SHP77 (cell line): ENCODE measurements at regions not wholly inside any gene's neighbourhood (a gene's known extent, or its start where the extent isn't known, plus 50 kb on each side); places are given as distances from the start of the nearest gene placed in this dataset.
"Not testable (repeated sequence)": the region's sequence is repeated elsewhere in the genome, so short reads cannot be mapped to it uniquely, and the experiment has no call there.

Experiments
- DNase-seq, 2 experiments: peaks; one replicate each; lab custom pipeline; 2025; lab: John Stamatoyannopoulos, UW

- no peak for DNase-seq
These were observed 535.9 kb upstream of the POT1 start for GRCh38 chr7:125465527-125465926.

- DNase-seq: no peak
These were observed 533.0 kb upstream of the POT1 start for GRCh38 chr7:125462615-125463014.

- no peak for DNase-seq
These were observed 529.4 kb upstream of the POT1 start for GRCh38 chr7:125459038-125459437.

- DNase-seq: no peak
These were observed 521.1 kb upstream of the POT1 start for GRCh38 chr7:125450749-125451148.

GRCh38 chr7:125445836-125446235 is 516.2 kb upstream of the POT1 start:
- no peak for DNase-seq

- DNase-seq: no peak
These were observed 515.2 kb upstream of the POT1 start for GRCh38 chr7:125444864-125445263.

GRCh38 chr7:125436220-125436619 is 506.6 kb upstream of the POT1 start:
- DNase-seq: no peak

- DNase-seq: no peak
These were observed 501.7 kb upstream of the POT1 start for GRCh38 chr7:125431349-125431748.

GRCh38 chr7:125430013-125430412 is 500.4 kb upstream of the POT1 start:
- DNase-seq: no peak

GRCh38 chr7:125427676-125428075 is 498.1 kb upstream of the POT1 start:
- DNase-seq: no peak

- DNase-seq: no peak
These were observed 495.9 kb upstream of the POT1 start for GRCh38 chr7:125425506-125425905.

GRCh38 chr7:125424721-125425120 is 495.1 kb upstream of the POT1 start:
- DNase-seq: no peak

GRCh38 chr7:125423458-125424155 is 494.0 kb upstream of the POT1 start:
- DNase-seq: no peak

- DNase-seq: not testable (repeated sequence)
These were observed 491.8 kb upstream of the POT1 start for GRCh38 chr7:125421407-125421806.

- no peak for DNase-seq
These were observed 483.5 kb upstream of the POT1 start for GRCh38 chr7:125412890-125413665.

- DNase-seq: no peak
These were observed 480.3 kb upstream of the POT1 start for GRCh38 chr7:125409921-125410320.

GRCh38 chr7:125406111-125406510 is 476.5 kb upstream of the POT1 start:
- no peak for DNase-seq

GRCh38 chr7:125399408-125399807 is 469.8 kb upstream of the POT1 start:
- no peak for DNase-seq

GRCh38 chr7:125396466-125397151 is 467.0 kb upstream of the POT1 start:
- DNase-seq: no peak

- DNase-seq: no peak
These were observed 462.3 kb upstream of the POT1 start for GRCh38 chr7:125391921-125392320.

- no peak for DNase-seq
These were observed 461.4 kb upstream of the POT1 start for GRCh38 chr7:125390981-125391380.

GRCh38 chr7:125386211-125386610 is 456.6 kb upstream of the POT1 start:
- DNase-seq: no peak

- DNase-seq: no peak
These were observed 453.7 kb upstream of the POT1 start for GRCh38 chr7:125383324-125383723.
